RWPE2 (cell line): ENCODE measurements at regions not wholly inside any gene's neighbourhood (a gene's known extent, or its start where the extent isn't known, plus 50 kb on each side); places are given as distances from the start of the nearest gene placed in this dataset.
A peak's percentile ranks its signal among the peaks of the same experiment; 100 is the strongest.

ENCODE experiments used
- ATAC-seq: fragments of 200-7000 bp; cut with Tn5 transposase; 3 replicates; pipeline ENCODE4 v1.9.1; 2021; ENCODE audit warnings: low read depth
- DNase-seq: peaks from one replicate; pipeline ENCODE4 v3.0.0-alpha.2; 2020; ENCODE audit warnings: low spot score
- H3K27ac ChIP-seq: fragments of 450-650 bp; 2 replicates; pipeline ENCODE4 v1.5.1; 2017; ENCODE audit warnings: mild to moderate bottlenecking; ENCODE audit not compliant: poor library complexity, severe bottlenecking
- H3K27me3 ChIP-seq: fragments of 250-450 bp; sonication (Bioruptor Pico); 2 replicates; pipeline ENCODE4 v1.5.1; 2021; ENCODE audit warnings: mild to moderate bottlenecking, moderate library complexity; ENCODE audit not compliant: insufficient read depth, poor library complexity, severe bottlenecking
- H3K36me3 ChIP-seq: fragments of 250-450 bp; sonication (Bioruptor Pico); 2 replicates; pipeline ENCODE4 v1.5.1; 2020; ENCODE audit warnings: low read depth, mild to moderate bottlenecking, moderate library complexity
- H3K4me1 ChIP-seq: fragments of 250-450 bp; sonication (Bioruptor Pico); 2 replicates; pipeline ENCODE4 v1.5.1; 2021; ENCODE audit warnings: mild to moderate bottlenecking, moderate library complexity; ENCODE audit not compliant: insufficient read depth, poor library complexity, severe bottlenecking
- H3K4me3 ChIP-seq: fragments of 250-450 bp; sonication (Bioruptor Pico); 2 replicates; pipeline ENCODE4 v1.5.1; 2021; ENCODE audit warnings: mild to moderate bottlenecking, moderate library complexity; ENCODE audit not compliant: severe bottlenecking
- H3K9me3 ChIP-seq: fragments of 250-450 bp; sonication (Bioruptor Pico); 2 replicates; pipeline ENCODE4 v1.5.1; 2021; ENCODE audit warnings: mild to moderate bottlenecking, moderate library complexity; ENCODE audit not compliant: severe bottlenecking
- CTCF ChIP-seq: fragments of 450-650 bp; IDR thresholded peaks from one replicate; pipeline ENCODE4 v1.5.1; 2017; ENCODE audit warnings: mild to moderate bottlenecking, moderate library complexity; ENCODE audit not compliant: poor library complexity, severe bottlenecking

- DNase-seq = no peak
- Histone ChIP-seq H3K9me3 (no peaks in the 10 kb centered on the region), H3K36me3 (no peaks in the 10 kb centered on the region), H3K27me3 (no peaks in the 10 kb centered on the region), H3K4me3 (no peak overlapping the region), H3K27ac (no peak overlapping the region), H3K4me1 (no peaks in the 10 kb centered on the region)
- no peak for TF ChIP-seq CTCF
- no peak for ATAC-seq
Measured at GRCh38 chr3:167188592-167188991, 191.5 kb downstream of the ZBBX start.

- H3K27me3 ChIP-seq = no peaks in the 10 kb centered on the region
- no peak for TF ChIP-seq CTCF
- no peaks in the 10 kb centered on the region for H3K36me3 ChIP-seq
- H3K27ac ChIP-seq = no peak overlapping the region
- no peaks in the 10 kb centered on the region for H3K4me1 ChIP-seq
- ATAC-seq = no peak
- DNase-seq = no peak
- no peaks in the 10 kb centered on the region for H3K9me3 ChIP-seq
- no peak overlapping the region for H3K4me3 ChIP-seq
Measured at GRCh38 chr3:167187221-167187620, 192.9 kb downstream of the ZBBX start.

GRCh38 chr3:167184511-167184910, 195.6 kb downstream of the ZBBX start:
- ATAC-seq = 0 out of 3 replicates have a peak, but pooled peaks have one; percentile 55
- Histone ChIP-seq H3K4me3 (no peak overlapping the region), H3K4me1 (no peaks in the 10 kb centered on the region), H3K9me3 (no peaks in the 10 kb centered on the region), H3K36me3 (no peaks in the 10 kb centered on the region), H3K27ac (no peak overlapping the region), H3K27me3 (no peaks in the 10 kb centered on the region)
- TF ChIP-seq CTCF = peak; percentile 23
- no peak for DNase-seq

- no peak for DNase-seq
- H3K27ac ChIP-seq = no peak overlapping the region
- no peak for TF ChIP-seq CTCF
Measured at GRCh38 chr3:167172377-167172776, 207.7 kb downstream of the ZBBX start.

GRCh38 chr3:167167491-167167890, 212.6 kb downstream of the ZBBX start:
- no peak for ATAC-seq
- no peak for TF ChIP-seq CTCF
- Histone ChIP-seq H3K9me3 (no peaks in the 10 kb centered on the region), H3K4me1 (no peaks in the 10 kb centered on the region), H3K27me3 (no peaks in the 10 kb centered on the region), H3K27ac (no peak overlapping the region), H3K4me3 (no peak overlapping the region), H3K36me3 (no peaks in the 10 kb centered on the region)
- DNase-seq = no peak

More at GRCh38 chr3:167172377-167172776, 207.7 kb downstream of the ZBBX start:
- Histone ChIP-seq H3K27me3 (no peaks in the 10 kb centered on the region), H3K4me3 (no peak overlapping the region), H3K4me1 (no peaks in the 10 kb centered on the region), H3K36me3 (no peaks in the 10 kb centered on the region), H3K9me3 (no peaks in the 10 kb centered on the region)
- ATAC-seq = no peak
